HG03442 (cell line): ENCODE measurements at regions not wholly inside any gene's neighbourhood (a gene's known extent, or its start where the extent isn't known, plus 50 kb on each side); places are given as distances from the start of the nearest gene placed in this dataset.

Experiments
- ATAC-seq: cut with Tn5 transposase; IDR thresholded peaks from one replicate; pipeline ENCODE4 v1.9.1; 2021; ENCODE audit warnings: mild to moderate bottlenecking, moderate library complexity; ENCODE audit not compliant: unreplicated experiment

DNA sequence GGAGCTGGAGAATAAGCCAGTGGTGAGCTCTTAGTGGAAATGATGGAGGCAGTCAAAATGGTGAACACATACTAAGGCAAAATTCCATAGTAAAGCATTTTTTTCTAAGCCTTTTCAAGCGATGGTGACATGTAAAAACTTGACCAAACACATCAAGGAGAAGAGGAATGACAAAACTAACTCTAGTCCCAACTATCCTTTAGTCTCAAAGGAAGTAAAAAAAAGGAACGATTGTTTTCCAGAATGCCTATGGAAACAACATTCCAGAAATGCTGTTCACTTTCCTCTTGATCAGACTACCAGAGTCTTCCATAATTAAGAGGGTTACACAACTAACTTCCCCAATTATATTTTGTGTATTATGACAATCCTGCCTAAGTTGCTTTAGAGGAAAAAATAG lies 715.6 kb downstream of the EPHA4 start:
- no peak for ATAC-seq

DNA sequence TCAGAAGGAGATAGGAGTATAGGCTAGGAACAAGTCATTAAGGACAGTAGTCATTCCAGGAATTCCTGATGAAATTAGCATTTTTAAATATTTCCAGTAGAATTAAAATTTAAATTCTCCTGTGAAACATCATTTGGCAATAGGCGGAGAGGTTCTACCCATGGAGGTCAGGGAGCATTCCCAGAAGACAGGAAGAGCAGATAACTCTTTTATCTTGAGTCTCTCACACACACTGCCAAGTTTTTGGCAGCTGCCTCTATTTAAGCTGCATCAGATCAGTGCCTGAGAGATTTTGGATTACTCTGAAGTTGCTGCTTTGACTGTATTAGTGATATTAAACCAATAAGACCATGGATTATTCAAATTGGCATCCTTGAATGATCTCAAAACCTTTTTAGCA lies 714.7 kb downstream of the EPHA4 start:
- ATAC-seq: no peak

DNA sequence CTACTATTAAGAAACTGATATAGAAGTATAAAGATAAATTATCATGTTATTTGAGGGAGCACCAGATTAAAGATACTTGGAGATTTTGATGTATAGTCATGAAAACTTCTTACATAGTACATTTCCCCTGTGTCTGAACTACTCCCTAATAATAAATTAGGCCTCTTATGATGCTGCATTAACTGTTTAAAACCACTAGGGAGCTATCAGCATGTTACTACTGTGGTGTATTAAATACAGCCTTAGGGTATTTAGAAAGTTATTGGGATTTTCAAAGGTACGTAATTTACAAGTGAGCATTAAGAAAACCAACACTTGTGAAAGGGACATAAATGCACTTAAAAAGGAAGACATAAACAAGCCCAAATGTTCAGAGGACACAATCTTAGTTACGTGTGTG lies 714.0 kb downstream of the EPHA4 start:
- ATAC-seq: no peak

DNA sequence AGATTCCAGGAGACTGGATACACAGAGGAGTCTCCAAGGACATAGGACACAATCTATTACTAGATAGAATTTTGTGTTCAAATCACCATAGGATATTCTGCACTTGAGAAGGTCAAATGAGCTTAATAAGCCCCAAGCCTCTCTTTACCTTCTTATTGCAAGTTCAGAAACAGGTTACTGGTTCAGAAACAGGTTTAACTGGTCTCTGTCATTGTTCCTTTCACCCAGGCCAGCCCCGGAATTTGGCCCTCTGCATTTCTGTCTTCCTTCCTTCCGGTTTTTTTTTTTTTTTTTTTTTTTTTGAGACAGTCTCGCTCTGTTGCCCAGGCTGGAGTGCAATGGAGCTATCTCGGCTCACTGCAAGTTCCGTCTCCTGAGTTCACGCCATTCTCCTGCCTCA lies 700.2 kb downstream of the EPHA4 start:
- ATAC-seq: no peak

DNA sequence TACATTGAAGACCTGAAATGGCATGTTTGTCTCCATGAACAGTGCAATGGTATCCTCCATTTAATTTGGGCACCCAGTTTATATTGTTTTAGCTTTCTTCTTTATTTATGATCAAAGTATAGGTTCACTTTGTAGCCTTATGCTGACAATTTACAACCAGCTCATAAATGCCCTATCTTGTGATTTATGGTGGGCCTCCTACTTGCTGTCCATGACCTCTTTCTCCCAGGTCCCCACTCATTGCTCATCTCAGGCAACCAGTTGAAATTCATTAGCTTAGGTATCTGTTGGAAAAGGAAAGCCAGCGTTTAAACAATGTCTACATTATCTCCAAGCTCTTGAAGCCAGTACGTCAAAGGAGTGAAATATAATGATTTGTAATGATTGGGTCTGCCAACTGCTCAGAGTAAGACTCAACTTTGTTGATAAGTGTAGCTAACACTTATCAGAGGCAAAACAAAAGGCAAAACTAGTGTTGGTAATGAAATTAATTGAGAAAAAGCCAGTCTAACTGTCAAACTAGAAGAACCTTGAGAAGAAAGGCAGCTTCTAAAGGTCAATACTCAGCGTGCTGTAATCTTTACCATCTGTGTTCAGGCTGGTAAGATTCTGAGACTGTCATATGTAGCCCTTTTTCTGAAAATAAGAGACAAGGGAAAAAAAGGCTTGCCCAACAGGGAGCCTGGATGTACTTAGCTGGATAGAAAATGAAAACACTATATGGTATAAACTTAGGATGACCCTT lies 695.9 kb downstream of the EPHA4 start:
- no peak for ATAC-seq

DNA sequence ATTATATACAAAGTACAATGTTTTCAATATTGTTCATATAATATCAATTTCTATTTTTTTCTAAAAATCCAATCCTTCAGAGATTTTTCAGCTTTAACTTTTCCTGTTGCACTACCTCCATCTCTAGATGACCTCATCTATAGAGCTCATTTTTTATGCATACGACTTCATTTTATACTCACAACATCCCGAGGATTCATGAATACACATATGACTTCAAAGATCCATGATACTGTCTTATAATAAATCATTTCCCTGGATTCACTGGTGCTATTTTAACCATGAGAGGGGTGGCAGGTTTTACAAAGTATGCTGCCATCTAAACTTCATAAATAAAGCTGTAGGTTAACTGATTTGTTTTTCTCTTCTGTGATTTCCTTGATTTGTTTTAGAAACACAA lies 694.6 kb downstream of the EPHA4 start:
- no peak for ATAC-seq

DNA sequence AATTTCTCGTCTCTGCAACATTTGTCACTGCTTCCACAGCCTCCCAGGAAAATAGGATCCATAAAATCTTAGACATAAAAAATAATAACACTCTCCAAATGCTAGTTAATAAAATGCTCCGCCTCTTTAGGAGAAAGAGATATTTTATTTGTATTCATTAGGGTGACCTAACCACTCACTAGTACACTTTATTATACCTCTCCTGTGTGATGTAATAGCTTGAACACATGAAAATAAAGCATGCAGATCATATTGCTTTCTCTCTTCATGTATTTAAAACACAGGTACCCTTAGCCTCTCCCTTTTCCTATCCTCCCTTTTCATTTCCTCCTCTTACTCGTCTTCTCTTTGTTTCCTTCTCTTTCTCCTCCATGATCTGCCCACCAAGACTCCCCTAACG lies 694.2 kb downstream of the EPHA4 start:
- ATAC-seq: no peak

DNA sequence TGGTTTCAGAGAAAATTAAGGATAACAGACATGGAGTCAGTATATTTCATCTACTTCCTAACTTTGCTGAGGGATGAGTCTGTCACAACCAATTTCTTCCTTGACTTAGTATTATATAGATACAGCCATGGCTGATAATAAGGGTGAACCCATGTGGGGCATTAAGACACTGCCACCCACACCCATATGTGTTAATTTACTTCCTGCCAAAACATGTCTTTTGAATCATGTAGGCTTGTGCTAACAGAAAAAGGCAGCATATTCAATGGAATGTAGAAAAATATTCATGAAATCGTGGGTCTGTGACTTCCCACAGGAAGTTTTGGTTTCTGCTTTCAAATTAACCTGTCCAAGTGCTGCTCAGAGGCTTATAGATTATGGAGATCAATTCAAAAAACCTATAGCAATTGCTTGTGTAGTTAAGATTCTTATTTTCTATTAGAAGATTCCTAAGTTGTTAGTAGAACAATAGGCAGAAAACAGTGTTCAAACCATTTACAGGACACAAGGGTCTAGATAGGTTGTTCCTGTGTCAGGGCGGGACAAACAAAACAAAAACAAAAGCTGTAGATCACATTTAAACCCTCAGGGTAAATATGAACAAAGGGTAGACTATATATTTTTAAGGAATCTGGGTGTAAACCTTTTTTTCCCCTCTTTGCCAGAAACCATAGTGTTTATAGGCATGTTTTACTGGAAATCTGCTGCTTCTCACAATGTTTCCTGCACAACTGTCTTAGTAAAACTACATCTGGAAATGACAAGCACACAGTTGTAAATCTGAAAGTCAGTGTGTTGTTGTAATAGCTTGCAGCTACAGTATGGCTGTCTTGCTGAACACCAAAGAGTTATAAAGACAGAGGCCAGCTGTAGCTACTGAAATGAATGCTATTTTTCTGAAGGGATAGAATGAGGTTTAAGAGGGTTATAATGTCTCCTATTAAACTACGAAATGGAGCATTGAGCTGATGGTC lies 691.2 kb downstream of the EPHA4 start:
- no peak for ATAC-seq

DNA sequence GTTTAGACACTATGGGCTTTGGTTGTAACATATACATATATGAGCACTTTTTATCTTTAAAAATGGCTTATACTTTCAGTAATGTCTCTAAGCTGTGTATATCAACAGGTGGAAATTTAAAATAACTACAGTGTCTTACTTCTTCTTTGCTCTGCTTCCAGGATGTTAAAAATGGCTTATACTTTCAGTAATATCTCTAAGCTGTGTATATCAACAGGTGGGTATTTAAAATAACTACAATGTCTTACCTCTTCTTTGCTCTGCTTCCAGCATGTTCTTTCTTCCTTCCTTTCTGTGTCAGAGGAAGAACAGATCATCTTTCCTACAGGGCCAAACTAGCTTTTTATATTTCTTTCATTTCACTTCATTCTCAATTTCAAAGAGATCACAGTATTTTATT lies 689.6 kb downstream of the EPHA4 start:
- no peak for ATAC-seq

DNA sequence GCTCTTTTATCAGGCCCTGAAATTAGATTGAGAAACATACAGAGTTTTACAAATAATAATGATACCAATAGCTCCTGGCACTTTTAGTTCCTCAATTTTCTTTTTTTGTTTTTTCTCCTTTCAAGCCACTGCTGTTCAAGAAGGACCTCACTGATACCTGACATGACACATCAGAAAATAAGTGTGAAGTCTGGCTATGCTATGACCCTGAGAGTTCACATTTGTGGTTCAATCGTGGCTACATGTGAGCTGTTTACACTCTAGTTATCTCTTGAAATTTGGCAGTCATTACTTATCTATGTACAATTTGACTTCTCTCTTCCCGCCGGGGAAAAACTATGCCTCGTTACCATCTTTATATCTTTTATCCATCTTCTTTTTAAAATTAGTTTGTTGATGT lies 686.5 kb downstream of the EPHA4 start:
- ATAC-seq: no peak

DNA sequence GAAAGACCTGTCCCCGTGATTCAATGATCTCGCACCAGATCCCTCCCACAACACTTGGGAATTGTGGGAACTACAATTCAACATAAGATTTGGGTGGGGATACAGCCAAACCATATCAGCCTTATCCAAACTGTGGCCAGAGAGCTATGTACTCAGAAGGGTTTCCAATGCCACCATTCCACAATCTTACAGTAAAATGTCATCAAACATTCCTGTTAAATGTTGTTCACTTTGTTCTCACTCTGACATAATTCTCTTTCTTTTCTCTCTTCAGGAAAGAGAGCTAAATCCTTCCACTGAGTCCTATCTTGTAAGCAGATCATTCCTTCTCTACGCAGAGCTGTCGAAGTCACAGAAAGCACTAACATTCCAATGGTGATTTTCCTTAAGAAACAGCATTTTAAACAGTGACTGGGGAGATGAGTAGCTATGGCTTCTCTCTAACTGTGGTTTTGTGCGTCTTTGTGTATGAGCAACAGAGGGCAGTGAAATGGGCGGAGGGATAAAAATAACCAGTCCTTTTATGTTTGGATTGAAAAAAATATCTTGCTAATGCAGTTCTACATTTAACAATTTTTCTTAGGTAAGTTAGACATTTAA lies 684.7 kb downstream of the EPHA4 start:
- ATAC-seq: no peak

DNA sequence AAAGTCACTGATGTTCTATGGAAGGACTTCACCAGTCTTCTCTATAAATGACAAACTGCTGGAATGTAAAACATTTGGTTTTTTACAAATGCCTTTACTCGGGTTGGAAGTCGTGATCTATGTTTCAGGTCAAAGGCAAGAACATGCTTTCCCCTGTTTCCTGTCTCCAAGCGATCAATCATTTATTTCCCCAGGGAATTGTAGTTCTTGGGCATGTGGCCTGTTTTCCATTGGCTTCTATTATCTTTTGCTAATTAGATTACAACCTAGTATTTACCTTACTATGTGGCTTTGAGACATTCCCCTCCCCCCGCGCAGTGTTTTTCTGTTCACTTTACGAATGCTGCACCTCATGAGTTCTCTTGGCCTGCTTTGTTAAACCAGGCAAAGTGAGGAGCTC lies 684.2 kb downstream of the EPHA4 start:
- no peak for ATAC-seq

DNA sequence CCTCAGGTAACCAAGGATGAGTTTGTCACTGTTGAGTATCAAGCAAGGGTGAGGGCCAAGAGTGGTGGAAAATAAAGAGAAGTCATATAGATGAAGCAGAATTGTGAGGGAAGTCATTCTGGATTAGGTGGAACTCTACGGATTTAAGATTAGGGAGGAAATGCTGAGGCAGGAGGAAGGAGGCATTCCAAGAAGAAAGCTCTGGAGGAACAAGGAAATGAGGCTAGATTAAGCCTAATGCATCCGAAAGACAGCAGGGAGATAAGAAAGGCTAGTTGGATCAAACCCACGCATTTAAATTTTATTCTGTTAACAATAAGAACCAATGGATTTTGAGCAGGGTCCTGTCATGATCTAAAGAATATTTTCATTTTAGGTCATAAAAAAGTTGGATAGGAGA lies 681.2 kb downstream of the EPHA4 start:
- ATAC-seq: no peak

DNA sequence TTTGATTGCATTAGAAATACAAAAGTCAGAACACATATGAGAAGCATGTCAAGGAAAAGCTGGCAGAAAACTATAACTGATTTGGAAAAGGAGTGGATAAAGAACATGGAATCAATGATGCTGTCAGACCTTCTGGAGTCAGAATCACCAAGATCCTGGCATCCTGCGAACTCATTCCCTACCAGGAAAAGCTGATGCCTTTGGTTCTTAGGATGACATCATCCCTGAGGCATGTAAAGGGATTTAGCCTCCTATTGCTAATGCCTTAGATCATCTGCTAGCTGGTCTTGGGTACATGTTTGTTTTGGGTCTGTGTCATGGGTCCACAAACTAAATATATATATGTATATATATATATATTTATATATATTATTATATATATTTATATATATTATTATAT lies 680.7 kb downstream of the EPHA4 start:
- ATAC-seq: no peak

DNA sequence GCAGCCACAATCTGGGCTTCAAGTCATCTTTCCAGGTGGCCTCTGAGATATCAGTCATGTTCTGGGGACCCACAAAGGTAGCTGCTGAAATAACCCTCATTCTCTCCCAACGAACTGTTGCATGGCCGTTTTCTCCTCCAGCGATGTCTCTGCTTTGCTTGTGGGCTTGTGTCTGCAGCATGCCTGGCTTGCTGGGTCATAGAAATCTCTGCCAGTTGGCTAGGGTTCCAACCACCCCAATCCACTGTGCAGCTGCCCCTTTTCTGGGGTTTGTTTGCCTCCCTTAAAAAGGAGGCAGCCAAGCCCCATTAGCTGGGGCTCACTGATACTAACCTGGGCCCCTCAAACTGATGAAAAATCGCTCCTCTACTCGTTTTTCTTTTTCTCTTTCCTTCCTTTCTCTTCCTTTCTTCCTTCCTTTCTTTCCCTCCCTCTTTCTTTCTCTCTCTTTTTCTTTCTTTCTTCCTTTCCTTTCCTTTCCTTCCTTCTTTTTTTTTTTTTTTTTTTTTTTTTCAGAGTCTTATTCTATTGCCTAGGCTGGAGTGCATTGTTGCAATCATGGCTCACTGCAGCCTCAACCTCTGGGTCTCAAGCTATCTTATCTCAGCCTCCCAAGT lies 680.0 kb downstream of the EPHA4 start:
- ATAC-seq: no peak

DNA sequence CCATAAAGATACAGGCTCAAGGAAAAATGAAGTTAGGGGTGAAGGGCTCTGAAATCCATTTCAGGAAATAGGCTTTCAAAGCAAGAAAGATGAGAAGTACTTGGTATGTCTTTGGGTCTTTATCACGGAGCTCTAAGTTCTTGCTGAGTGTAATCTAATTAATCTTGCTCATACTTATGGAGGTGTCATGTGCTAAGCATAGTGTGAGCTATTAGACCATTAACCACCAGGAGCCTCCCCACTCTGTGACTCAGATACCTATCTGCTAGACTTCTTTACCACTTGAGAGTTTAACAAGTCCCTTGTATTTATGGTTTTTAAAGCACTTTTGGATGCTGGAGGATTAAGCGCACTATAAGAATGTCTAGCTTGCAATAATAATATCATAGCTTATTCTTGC lies 678.7 kb downstream of the EPHA4 start:
- no peak for ATAC-seq

DNA sequence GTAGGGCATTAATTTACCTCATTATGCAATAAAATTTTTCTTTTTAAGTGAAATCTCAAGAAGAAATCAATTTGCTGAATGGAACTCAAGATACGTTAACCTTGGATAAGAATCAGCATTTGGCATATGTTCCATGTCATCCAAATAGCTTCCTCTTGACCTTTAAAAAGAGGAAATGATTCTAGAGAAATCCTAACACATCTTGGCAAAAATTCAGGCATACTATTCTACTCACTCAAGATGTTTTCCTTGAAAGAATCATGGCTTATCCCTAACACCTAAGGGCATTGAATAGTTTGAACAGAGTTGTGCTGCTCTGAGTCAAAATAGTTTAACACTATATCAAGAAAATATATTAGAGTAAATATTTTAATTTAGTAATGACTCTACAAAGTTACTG lies 678.0 kb downstream of the EPHA4 start:
- ATAC-seq: no peak

DNA sequence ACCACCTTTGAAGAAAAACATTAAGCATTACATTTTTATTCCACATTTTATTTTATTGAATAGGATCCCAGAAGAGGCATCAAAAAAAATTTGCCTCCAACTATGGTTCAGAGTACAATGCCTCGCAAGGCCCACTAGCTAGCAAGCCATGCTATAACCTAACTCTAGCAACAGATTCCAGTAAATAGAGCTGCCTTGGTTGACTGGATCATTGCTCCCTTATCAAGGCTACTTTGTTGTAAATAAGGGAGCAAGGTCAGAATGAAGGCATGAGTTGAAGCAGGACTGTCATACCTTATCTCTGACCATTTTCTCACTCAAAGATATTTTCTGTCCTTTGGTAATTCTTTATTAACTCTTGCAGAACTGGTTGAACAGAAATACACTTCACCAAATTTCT lies 672.6 kb downstream of the EPHA4 start:
- no peak for ATAC-seq

DNA sequence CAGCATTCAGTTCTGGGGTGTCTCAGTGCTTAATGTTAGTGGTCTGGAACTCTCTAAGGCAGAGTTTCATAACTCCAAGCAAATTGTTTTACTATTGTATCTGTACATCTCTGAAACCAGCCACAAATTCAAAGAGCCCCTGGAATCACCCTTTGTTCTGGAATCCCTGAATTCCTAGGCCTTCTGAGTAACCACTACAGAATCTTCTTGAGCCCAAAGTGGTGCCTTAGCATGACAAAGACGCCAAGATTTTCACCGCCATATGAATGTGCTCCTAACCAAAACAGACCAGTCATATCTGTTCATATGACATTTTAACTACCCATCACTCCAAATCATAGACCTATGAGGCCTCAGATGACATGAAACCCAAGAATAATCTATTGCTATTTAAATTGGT lies 668.1 kb downstream of the EPHA4 start:
- ATAC-seq: no peak

DNA sequence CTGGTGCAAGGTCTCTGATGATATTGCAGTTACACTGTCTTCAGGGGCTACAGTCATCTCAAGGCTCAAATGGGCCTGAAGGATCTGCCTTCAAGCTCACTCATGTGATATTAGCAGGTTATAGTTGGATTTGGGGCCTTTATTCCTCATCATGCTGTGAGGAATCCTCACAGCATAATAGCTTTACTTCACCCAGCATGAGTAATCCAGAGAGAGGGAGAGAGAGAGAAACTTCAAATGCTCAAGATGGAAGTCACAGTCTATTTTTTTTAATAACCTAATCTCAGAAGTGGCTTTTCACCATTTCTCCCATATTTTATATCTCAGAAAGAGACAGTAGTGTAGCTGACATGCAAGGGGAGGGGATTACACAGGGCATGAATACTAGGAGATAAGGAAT lies 658.7 kb downstream of the EPHA4 start:
- no peak for ATAC-seq

DNA sequence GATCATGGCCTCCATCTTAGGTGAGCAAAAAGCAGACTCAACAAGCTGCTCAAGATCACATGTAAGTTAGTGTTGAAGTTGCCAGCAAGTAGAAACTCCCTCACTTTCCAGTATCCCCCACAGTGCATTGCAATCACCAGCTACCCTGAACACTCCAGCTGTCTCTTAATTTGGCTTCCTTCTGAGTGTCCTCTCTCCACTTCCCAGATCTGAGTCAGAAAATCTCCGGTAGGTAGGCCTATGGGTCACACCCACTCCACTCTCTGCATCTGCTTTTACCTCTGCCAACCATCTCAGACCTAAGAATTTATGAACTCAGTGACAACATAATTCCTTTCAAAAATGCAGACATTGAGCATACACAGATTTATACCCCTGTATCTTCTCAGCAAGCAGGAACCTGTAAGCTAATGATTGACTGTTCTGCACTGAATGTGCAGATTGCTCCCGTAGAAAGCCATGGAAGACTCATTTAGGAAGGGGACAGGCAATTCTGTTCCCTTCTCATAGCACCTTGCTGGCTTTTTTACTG lies 656.9 kb downstream of the EPHA4 start:
- ATAC-seq: no peak
